ENCODE measurements at regions not wholly inside any gene's neighbourhood (a gene's known extent, or its start where the extent isn't known, plus 50 kb on each side); places are given as distances from the start of the nearest gene placed in this dataset.

- DNase-seq, result no peak
Measured at GRCh38 chr6:74166849-74167248, 470.8 kb downstream of the CD109 start.

DNA sequence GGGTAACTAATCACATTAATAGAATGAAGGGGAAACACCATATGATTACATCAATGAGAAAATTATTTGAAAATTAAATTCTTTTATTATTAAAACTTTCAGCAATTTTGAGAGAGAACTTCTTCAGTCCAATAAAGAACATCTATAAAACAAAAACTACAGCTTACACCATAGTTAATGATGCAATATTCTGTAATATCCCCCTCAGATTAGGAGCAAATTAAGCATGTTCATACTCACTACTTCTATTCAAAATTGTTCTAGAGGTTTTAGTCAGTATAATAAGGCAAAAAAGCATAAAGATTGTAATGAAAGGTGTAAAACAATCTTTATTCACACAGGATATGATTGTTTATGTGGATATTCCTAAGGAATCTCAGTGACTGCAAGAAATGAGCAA is 465.4 kb downstream of the CD109 start:
- no peak for DNase-seq

GRCh38 chr6:74152096-74152675 is 456.2 kb downstream of the CD109 start:
- no peak for DNase-seq

GRCh38 chr6:74145931-74146330 is 449.9 kb downstream of the CD109 start:
- no peak for DNase-seq

- DNase-seq, result peak; percentile 81
Measured at GRCh38 chr6:74137911-74138310, 441.9 kb downstream of the CD109 start.

DNA sequence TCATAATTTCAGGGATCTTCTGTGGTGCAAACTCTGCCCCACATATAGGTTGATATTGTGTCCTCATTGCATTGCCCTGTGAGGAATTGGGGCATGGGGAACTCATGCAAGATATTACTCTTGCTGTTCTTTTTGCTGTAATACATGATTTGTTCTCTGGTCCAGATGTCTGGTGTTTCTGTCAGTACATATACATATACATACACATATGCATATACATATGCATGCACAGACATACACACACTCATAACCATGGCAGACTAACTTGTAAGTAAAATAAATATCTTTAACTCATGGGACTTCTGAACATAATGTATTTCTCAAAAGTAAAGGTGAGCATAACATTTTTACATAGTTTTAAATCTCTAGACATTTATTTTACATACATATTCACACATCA is 438.3 kb downstream of the CD109 start:
- no peak for DNase-seq

DNA sequence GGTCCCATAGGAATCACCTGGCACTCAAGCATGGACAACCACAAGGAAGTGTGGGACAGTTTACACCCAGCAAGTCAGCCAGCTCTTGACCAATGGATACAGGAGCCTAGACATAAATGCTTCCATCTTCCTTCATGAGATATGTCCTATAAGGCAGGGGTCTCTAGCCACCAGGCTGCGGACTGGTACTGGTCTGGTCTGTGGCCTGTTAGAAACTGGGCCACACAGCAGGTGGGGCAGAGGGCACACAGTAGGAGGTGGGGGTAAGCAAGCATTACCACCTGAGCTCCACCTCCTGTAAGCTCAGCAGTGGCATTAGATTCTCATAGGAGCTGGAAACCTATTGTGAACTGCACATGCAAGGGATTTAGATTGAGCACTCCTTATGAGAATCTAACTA is 437.1 kb downstream of the CD109 start:
- no peak for DNase-seq

DNA sequence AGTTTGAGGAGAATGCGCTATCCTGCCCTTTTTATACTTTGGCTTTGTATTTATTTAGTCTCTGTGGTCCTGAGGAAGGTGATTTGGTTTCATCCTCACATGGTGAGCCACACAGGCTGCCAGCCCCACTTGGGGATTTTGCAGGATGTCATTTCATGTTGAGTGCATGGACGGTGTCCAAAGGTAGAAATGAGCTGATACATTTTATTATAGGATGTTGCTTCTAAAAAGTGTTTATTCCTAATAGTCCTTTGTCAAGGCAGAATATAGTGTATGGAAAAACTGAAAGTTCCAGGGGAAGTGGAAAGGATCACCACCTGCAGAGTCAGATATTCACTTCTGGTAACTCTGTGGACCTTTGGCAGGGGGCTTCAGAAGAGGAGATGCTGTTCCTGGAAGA is 434.6 kb downstream of the CD109 start:
- no peak for DNase-seq

- DNase-seq, result peak; percentile 49
Measured at GRCh38 chr6:74128536-74128935, 432.5 kb downstream of the CD109 start.

GRCh38 chr6:74117113-74117512 is 421.1 kb downstream of the CD109 start:
- peak; percentile 35 for DNase-seq

GRCh38 chr6:74115674-74116073 is 419.7 kb downstream of the CD109 start:
- DNase-seq, result no peak

DNA sequence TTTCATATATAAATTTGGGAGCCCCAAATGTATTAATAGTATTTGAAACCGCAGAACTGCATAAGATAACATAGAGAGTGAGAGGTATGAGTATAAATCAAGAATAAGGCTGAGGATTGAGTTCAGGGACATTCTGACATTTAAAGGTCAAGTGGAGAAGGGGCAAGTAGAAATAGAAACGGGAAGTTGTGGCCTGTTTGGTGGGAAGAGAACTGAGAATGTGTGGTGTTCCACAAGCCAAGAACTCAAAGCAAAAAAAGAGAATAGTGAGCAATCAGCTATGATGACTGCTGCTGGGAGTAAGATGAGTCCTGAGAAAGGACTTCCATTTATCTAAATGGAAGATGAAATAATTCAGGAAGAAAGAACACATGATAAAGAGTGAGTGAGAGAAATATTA is 418.4 kb downstream of the CD109 start:
- DNase-seq, result no peak

- peak; percentile 59 for DNase-seq
Measured at GRCh38 chr6:74113901-74114300, 417.9 kb downstream of the CD109 start.

DNA sequence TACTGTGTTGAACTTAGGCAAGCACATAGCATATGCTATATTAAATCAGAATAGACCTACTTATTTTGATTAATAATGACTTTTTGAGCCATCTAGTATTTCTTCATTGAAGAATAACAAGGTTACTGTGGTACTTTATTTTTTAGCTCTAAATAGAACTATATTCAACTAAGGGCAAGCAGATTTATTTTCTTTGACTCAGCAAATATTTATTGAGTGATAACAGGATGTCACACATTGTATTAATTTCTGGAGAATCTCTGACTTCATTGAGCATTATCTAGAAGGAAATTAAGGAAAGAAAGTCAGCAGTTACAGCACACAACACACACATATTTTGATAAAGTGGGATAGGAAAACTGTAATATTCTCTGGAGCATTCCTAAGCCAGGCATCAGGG is 407.4 kb downstream of the CD109 start:
- DNase-seq, result no peak

DNA sequence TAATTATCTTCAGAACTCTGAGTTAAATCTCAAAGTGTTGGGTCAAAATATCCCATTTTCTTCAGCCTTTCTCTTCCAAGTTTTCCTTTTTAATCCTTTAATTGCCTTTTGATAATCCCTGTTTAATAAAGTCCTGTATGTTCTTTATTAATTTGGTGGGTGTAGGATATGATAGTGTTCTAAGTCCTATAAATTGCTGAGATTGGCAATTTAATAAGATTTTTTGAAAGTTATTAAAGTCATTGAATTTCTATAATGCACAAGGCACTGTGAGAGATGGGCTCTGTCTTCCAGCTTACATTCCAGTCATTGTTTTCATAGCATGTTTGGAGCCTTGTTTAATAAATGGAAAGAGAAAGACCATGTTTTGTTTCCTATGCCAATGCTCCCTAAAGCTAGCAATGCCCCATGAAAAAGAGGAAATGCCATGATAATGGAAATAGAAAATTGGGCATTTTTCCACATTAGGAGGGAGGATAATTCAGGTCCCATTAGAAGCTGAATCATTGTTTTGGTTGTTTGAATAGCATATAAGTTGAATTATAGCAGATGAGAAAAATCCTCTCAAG is 404.8 kb downstream of the CD109 start:
- no peak for DNase-seq

DNA sequence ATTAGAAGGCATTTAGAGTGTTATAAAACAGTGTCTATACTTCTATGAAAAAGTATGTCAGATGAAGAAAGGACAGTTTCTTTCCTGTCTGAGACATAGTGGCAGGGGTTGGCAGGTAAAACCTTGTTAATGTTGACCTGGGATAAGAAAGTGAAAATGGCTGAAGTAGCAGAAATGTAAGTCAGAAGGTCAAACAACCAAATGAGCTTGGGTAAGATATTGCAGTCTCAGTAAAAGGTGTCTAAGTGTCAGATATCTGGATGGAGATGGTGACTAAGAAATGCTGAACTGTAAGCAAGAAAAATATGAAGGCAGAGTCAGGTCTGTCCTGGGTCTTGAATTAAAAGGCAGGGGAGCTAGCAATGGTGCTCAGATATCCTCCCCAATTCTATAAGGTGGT is 400.3 kb downstream of the CD109 start:
- DNase-seq, result no peak

GRCh38 chr6:74093361-74093760 is 397.4 kb downstream of the CD109 start:
- no peak for DNase-seq

- no peak for DNase-seq
Measured at GRCh38 chr6:74091794-74092157, 395.8 kb downstream of the CD109 start.

DNA sequence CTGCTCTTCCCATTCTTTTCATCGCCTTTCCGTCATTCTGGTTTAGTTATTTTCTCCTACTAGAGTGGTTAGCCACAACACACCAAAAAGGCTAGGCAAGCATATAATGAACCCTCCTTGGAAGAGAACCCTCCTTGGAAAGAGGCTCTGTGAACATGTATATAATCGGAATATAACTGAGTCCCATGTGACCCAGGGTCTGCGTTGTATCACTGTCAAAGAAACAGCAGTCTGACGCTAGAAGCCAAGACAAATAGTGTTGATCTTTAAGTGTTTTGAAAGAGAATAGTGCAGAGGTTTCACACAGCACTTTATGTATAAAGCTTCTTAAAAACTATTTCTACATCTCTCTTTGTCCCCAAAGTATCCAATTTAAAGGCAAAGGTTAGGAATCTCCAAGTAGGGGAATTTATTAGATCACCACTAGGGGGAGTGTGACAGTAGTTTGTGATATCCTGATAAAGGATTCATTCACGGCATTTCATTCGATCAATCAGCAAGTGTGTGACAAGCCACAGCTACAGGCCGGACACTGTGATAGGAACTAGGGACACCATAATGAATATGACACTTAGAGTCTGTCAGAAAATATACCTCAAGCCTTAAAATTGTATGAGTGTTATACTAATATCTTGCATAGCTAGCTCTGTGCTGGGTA is 395.3 kb downstream of the CD109 start:
- peak; percentile 51 for DNase-seq

- peak; percentile 60 for DNase-seq
Measured at GRCh38 chr6:74087899-74088298, 391.9 kb downstream of the CD109 start.

DNA sequence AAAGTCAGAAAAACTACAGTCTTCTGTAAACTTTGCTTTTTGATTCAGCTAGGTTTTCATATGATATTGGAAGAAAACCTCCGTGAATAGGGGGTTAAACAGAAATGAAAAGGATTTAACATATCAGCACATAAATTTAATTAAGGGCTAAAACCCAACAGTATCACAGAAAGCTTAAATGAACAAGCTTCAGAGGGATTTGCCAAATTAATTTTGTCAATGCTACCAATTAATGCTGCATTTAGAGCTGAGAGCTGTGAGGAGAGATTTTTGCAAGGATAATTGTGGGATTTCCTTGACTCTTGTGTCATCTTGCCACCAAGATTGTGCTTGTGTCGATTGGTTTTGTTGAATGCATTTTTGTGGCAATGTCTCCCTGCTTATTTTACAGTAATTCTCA is 379.9 kb downstream of the CD109 start:
- no peak for DNase-seq

DNA sequence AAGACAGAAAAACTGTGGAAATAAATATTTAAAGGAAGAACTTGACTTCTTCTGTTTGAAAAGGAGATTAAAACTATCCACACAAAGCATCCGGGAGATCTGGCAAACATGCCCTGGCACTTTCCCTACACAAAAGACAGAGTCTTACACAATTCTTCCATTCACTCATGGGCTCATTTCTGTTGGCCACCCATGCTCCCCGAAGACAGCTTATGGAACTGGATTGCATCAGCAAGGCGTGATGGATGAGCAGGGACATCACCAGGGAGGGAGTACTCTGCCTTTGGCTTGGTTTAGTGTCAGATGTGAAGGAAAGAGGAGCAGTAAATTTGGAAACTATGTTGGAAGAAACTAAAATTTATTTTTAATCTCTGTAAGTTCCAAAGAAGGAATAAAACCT is 379.3 kb downstream of the CD109 start:
- peak; percentile 76 for DNase-seq

GRCh38 chr6:74074645-74075044 is 378.6 kb downstream of the CD109 start:
- no peak for DNase-seq

- DNase-seq, result peak; percentile 77
Measured at GRCh38 chr6:74073999-74074398, 378.0 kb downstream of the CD109 start.

- DNase-seq, result peak; percentile 71
Measured at GRCh38 chr6:74073429-74073828, 377.4 kb downstream of the CD109 start.
